ENCODE measurements at regions not wholly inside any gene's neighbourhood (a gene's known extent, or its start where the extent isn't known, plus 50 kb on each side); places are given as distances from the start of the nearest gene placed in this dataset.

DNA sequence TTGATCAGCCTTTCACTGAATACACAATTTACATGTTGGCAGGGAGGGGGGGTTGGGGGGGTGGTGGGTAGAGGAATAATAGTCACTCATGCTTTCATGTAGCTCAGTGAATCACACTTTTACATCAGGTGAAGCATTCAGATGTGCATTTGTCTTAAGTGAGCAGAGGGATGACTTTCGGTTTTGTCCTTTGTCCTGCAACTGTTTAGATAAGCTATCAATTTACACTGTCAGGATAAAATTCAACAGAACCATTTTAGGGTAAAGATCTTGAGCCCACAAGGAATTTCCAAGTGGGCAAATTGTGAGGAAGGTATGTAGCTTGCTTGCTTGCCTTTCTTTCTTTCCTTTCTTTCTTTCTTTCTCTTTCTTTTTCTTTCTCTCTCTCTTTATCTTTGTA lies 576.2 kb downstream of the MTRR start:
- no peak overlapping the region for H3K27ac ChIP-seq
- CTCF ChIA-PET: interaction anchor here (0.6 kb wide), 1 partner anchor 891 kb away, joined by 5 read pairs; no protein-coding TSS in a partner anchor
- POLR2A ChIA-PET (ENCODE audit: low non-redundant PET): no interaction called here
- TF ChIP-seq, protein P1, sequence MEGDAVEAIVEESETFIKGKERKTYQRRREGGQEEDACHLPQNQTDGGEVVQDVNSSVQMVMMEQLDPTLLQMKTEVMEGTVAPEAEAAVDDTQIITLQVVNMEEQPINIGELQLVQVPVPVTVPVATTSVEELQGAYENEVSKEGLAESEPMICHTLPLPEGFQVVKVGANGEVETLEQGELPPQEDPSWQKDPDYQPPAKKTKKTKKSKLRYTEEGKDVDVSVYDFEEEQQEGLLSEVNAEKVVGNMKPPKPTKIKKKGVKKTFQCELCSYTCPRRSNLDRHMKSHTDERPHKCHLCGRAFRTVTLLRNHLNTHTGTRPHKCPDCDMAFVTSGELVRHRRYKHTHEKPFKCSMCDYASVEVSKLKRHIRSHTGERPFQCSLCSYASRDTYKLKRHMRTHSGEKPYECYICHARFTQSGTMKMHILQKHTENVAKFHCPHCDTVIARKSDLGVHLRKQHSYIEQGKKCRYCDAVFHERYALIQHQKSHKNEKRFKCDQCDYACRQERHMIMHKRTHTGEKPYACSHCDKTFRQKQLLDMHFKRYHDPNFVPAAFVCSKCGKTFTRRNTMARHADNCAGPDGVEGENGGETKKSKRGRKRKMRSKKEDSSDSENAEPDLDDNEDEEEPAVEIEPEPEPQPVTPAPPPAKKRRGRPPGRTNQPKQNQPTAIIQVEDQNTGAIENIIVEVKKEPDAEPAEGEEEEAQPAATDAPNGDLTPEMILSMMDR (conservative IDR thresholded peaks at IDR 0.05; ENCODE audit: low read depth): no peak
- DNase-seq (ENCODE audit: low spot score): no peak

DNA sequence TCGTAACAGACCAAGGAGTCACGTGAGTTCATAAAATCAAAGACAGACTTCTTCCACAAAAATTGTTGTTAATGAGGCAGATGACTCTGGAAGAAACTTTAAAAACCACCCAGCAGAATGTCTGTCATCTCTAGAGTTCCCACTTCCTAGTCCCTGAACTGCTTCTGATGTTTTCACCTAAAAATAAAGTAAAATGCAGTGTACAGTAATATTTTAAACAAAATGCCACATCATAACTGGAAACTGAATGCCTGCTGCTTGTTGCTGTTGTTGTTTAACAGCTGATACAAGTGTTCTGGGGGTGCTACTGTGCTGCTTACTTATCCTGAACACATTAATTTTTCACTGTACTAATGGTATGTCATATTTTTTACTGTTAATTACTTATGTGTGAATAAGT lies 577.2 kb downstream of the MTRR start:
- ChIA-PET CTCF (no interaction called here), POLR2A (ENCODE audit: low non-redundant PET) (no interaction called here)
- no peak for DNase-seq (ENCODE audit: low spot score)

DNA sequence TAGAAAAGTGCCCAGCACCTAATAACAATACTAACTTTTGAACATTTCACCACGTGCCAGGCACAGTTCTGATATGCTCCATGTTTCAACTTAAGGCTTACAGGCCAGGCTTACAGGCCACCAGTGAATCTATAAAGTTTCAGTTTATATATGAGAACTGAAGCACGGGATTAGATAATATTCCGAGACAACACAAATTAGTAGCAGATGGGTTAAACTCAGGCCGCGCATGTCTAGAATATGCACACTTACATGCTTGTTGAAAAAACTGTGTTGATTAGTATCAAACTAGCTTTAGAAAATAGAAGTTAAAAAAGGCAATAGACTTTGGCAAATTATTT lies 587.9 kb downstream of the MTRR start:
- ChIA-PET CTCF (interaction anchor here (0.7 kb wide), 1 partner anchor 731 kb away, joined by 3 read pairs; no protein-coding TSS in a partner anchor), POLR2A (ENCODE audit: low non-redundant PET) (interaction anchor here (0.6 kb wide), 1 partner anchor 1384 kb away, joined by 3 read pairs; no protein-coding TSS in a partner anchor)
- peak overlapping the region; percentile 80 for H3K27ac ChIP-seq
- TF ChIP-seq, protein P1 (conservative IDR thresholded peaks at IDR 0.05; ENCODE audit: low read depth): no peak
- no peak for DNase-seq (ENCODE audit: low spot score)

More for the DNA sequence above, 577.2 kb downstream of the MTRR start:
- TF ChIP-seq, protein P1 (conservative IDR thresholded peaks at IDR 0.05; ENCODE audit: low read depth): no peak
- H3K27ac ChIP-seq: no peak overlapping the region

DNA sequence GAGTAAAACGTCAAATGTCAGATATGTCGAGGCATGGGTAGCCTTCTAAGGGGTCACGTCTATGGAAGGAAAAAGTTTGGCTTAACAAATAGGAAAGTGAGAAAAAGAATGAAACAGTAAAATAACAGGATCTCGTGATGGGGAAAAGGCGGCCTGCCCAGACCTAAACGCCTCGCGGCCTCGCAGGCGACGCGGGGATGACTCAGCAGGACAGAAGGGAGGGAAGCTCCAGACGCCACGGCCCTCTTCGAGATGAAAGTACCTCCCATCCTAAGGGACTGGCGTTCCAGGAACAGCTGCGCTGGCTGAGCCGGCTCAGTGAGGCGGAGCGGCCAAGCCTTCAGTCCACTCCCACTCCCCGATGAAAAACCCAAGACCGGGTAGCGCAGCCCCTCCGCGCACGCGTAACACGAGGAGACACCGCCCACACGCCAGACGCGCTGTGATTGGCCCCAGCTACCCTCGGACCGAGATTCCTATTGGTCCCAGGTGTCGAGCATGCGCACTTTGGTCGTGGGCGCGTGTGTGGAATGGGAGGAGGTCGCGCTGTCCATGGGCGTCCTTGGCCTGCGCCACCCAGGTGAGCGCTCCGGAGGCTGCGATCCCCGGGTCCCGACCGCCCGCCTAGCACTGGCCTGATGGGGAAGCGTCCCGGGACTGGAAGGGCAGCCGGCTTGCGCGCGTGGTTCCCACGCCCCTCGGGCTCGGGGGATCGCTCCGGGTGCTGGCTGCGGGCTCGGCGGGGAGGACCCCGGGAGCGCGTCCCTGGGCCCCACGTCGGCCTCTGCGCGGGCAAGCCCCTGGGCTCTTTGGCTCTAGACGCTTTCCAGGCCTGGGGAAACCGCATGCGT lies 588.5 kb downstream of the MTRR start:
- ChIA-PET POLR2A (ENCODE audit: low non-redundant PET) (no interaction called here), CTCF (interaction anchor here (0.7 kb wide), 1 partner anchor 730 kb away, joined by 3 read pairs; no protein-coding TSS in a partner anchor)
- TF ChIP-seq, protein P1 (conservative IDR thresholded peaks at IDR 0.05; ENCODE audit: low read depth): no peak
- H3K27ac ChIP-seq: peak overlapping the region; percentile 80
- peak; percentile 93 for DNase-seq (ENCODE audit: low spot score)

DNA sequence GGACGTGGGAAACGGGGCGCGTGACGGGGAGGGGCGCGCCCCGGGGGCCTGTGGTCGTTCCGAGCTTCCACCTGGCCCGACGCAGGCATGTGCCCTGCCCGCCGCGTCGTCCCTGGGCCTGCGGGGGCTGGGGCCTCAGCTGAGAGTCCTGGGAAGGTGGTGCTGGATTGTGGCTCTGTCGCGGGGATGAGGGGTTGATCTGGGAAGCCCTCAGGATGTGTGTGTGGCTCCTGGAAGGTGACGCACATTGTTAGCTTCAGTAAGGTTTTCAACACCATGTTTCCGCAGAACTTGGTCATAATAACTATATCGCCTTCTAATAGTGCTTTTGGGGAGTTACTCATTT lies 589.1 kb downstream of the MTRR start:
- TF ChIP-seq, protein P1 (conservative IDR thresholded peaks at IDR 0.05; ENCODE audit: low read depth): no peak
- H3K27ac ChIP-seq: peak overlapping the region; percentile 80
- peak; percentile 9 for DNase-seq (ENCODE audit: low spot score)
- ChIA-PET CTCF (interaction anchor here (0.6 kb wide), 1 partner anchor 532 kb away, joined by 3 read pairs; no protein-coding TSS in a partner anchor), POLR2A (ENCODE audit: low non-redundant PET) (no interaction called here)

DNA sequence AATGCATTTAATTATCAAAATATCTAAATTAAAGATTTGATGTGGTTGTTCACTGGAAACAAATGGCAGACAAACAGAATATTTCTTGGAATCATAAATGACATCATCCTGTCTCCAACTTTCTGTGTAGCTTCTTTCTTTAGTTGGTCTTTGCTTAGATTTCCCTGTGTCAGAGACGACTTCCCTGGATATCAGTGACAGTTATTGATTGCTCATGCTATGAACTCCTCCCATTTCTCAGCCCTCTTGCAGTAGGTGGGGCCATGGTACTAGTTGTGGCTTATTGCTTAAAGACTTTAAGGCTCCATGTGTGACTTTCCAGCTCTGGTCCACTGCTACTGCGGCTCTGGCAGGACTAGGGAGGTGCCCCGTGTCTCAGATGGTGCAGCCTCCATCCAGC lies 592.6 kb downstream of the MTRR start:
- POLR2A ChIA-PET (ENCODE audit: low non-redundant PET): no interaction called here
- DNase-seq (ENCODE audit: low spot score): no peak
- CTCF ChIA-PET: no interaction called here
- H3K27ac ChIP-seq: no peak overlapping the region
- TF ChIP-seq, protein P1 (conservative IDR thresholded peaks at IDR 0.05; ENCODE audit: low read depth): no peak
